Upper lobe of left lung (tissue), 4 donors: ENCODE measurements at regions not wholly inside any gene's neighbourhood (a gene's known extent, or its start where the extent isn't known, plus 50 kb on each side); places are given as distances from the start of the nearest gene placed in this dataset.

ENCODE experiments used
- EP300 ChIP-seq, 4 donors: sonication (generic); formaldehyde crosslinking; IDR thresholded peaks; one replicate each; pipeline ENCODE4 v1.5.1; 2017; ENCODE audit warnings: antibody characterized with exemption in 4 of 4, control low read depth in 2 of 4
- POLR2A ChIP-seq, 4 donors: fragments of 450-650 bp; IDR thresholded peaks; one replicate each; pipeline ENCODE4 v1.5.1; 2016 to 2017; ENCODE audit warnings: antibody characterized with exemption in 4 of 4, mild to moderate bottlenecking in 2 of 4
- TF ChIP-seq, protein P1 (sequence below), 6 experiments: fragments of 450-650 bp in 4 of 6; fragments of 200-600 bp in 2 of 6; sonication (generic) in 2 of 6; IDR thresholded peaks; one replicate each; pipeline ENCODE4 v1.5.1; 2016 to 2019; ENCODE audit warnings: antibody characterized with exemption in 6 of 6

DNA sequence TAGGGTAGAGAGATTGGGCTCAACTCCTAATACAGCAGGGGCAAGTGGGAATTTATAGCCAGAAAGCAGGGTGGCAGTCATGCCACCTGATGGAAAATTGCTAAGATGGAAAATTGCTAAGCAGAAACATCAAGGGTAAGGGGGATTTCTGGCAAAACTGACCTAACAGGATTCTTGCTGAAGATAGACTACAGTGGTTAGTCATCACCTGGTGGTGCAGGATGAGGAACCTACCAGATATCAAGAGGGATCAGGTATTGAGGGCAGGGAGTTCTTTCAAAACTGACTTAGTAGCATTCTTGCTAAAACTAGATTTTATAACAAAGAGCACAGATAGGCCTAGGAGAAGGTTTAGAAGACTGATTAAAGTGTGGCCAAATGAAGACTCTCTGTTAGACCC, 292.9 kb downstream of the PLPP3 start:
- TF ChIP-seq, protein P1, sequence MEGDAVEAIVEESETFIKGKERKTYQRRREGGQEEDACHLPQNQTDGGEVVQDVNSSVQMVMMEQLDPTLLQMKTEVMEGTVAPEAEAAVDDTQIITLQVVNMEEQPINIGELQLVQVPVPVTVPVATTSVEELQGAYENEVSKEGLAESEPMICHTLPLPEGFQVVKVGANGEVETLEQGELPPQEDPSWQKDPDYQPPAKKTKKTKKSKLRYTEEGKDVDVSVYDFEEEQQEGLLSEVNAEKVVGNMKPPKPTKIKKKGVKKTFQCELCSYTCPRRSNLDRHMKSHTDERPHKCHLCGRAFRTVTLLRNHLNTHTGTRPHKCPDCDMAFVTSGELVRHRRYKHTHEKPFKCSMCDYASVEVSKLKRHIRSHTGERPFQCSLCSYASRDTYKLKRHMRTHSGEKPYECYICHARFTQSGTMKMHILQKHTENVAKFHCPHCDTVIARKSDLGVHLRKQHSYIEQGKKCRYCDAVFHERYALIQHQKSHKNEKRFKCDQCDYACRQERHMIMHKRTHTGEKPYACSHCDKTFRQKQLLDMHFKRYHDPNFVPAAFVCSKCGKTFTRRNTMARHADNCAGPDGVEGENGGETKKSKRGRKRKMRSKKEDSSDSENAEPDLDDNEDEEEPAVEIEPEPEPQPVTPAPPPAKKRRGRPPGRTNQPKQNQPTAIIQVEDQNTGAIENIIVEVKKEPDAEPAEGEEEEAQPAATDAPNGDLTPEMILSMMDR (IDR thresholded peaks at IDR 0.05), result no peak
- TF ChIP-seq EP300 (IDR thresholded peaks at IDR 0.05) (no peak), POLR2A (IDR thresholded peaks at IDR 0.05) (no peak)
